ENCODE measurements at regions not wholly inside any gene's neighbourhood (a gene's known extent, or its start where the extent isn't known, plus 50 kb on each side); places are given as distances from the start of the nearest gene placed in this dataset.

DNA sequence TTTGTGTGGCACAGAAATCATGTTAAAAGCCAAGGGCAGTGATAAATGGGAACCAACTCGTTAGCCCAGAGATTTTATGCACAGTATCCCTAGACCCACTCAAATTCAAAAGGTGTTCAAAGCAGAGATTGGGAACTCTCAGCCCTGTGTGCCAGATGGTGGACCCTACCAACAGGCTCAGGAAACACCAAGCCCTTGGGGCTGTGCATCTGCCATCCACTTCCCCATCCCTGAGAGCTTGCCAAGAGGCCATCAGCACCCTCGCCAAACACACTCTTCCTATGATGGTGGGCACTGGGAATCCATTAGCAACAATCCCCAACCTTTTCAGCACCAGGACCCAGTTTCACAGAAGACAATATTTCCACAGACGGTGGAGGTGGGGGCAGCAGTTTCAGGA is 194.2 kb upstream of the NFIA start:
- no peaks in the 10 kb centered on the region for H3F3A ChIP-seq (ENCODE audit: insufficient read depth)
- H3K27ac ChIP-seq (ENCODE audit: low read depth, low read length), result no peak overlapping the region
- H3K9me3 ChIP-seq (ENCODE audit: insufficient read depth, low read length), result no peaks in the 10 kb centered on the region
- no peaks in the 10 kb centered on the region for H3K9me2 ChIP-seq (replicated peaks; ENCODE audit: insufficient read depth, low read length)
- no peak for TF ChIP-seq CTCF (IDR thresholded peaks at IDR 0.05; ENCODE audit: insufficient read depth, low read length, poor library complexity, severe bottlenecking)
- TF ChIP-seq EZH2phosphoT487 (conservative IDR thresholded peaks at IDR 0.05; ENCODE audit: low read length), result no peak
- no peaks in the 10 kb centered on the region for H3K79me2 ChIP-seq (ENCODE audit: insufficient read depth, low read length)
- H4K20me1 ChIP-seq (ENCODE audit: low read depth, low read length), result no peaks in the 10 kb centered on the region
- H3K9ac ChIP-seq (ENCODE audit: low read length), result no peak overlapping the region
- H3K4me2 ChIP-seq (ENCODE audit: low read depth, low read length, poor library complexity, severe bottlenecking), result no peak overlapping the region
- H3K27me3 ChIP-seq (ENCODE audit: low read length), result no peaks in the 10 kb centered on the region
- H2AFZ ChIP-seq (ENCODE audit: low read depth, low read length, severe bottlenecking), result no peak overlapping the region
- H3K36me3 ChIP-seq (ENCODE audit: low read length), result no peaks in the 10 kb centered on the region
- H3K4me3 ChIP-seq (ENCODE audit: insufficient read depth, low read length, poor library complexity, severe bottlenecking), result no peak overlapping the region

GRCh38 chr1:60886793-60887331 is 195.5 kb upstream of the NFIA start:
- Histone ChIP-seq H2AFZ (ENCODE audit: low read depth, low read length, severe bottlenecking) (no peak overlapping the region), H3K4me3 (ENCODE audit: insufficient read depth, low read length, poor library complexity, severe bottlenecking) (no peak overlapping the region), H3K4me2 (ENCODE audit: low read depth, low read length, poor library complexity, severe bottlenecking) (no peak overlapping the region)

GRCh38 chr1:60886090-60886489 is 196.3 kb upstream of the NFIA start:
- no peak overlapping the region for H3K4me3 ChIP-seq (ENCODE audit: insufficient read depth, low read length, poor library complexity, severe bottlenecking)
- H3K36me3 ChIP-seq (ENCODE audit: low read length), result no peaks in the 10 kb centered on the region
- H3K9me3 ChIP-seq (ENCODE audit: insufficient read depth, low read length), result no peaks in the 10 kb centered on the region
- H3K9me2 ChIP-seq (replicated peaks; ENCODE audit: insufficient read depth, low read length), result no peaks in the 10 kb centered on the region
- H3F3A ChIP-seq (ENCODE audit: insufficient read depth), result no peaks in the 10 kb centered on the region
- H3K9ac ChIP-seq (ENCODE audit: low read length), result no peak overlapping the region
- no peak overlapping the region for H2AFZ ChIP-seq (ENCODE audit: low read depth, low read length, severe bottlenecking)
- H3K4me2 ChIP-seq (ENCODE audit: low read depth, low read length, poor library complexity, severe bottlenecking), result no peak overlapping the region
- TF ChIP-seq EZH2phosphoT487 (conservative IDR thresholded peaks at IDR 0.05; ENCODE audit: low read length) (no peak), CTCF (IDR thresholded peaks at IDR 0.05; ENCODE audit: insufficient read depth, low read length, poor library complexity, severe bottlenecking) (no peak)
- no peaks in the 10 kb centered on the region for H4K20me1 ChIP-seq (ENCODE audit: low read depth, low read length)
- no peaks in the 10 kb centered on the region for H3K27me3 ChIP-seq (ENCODE audit: low read length)
- no peak overlapping the region for H3K27ac ChIP-seq (ENCODE audit: low read depth, low read length)
- no peaks in the 10 kb centered on the region for H3K79me2 ChIP-seq (ENCODE audit: insufficient read depth, low read length)

More at GRCh38 chr1:60886793-60887331, 195.5 kb upstream of the NFIA start:
- H3F3A ChIP-seq (ENCODE audit: insufficient read depth), result no peaks in the 10 kb centered on the region
- H3K36me3 ChIP-seq (ENCODE audit: low read length), result no peaks in the 10 kb centered on the region
- no peak overlapping the region for H3K9ac ChIP-seq (ENCODE audit: low read length)
- H3K27me3 ChIP-seq (ENCODE audit: low read length), result no peaks in the 10 kb centered on the region
- no peaks in the 10 kb centered on the region for H3K9me2 ChIP-seq (replicated peaks; ENCODE audit: insufficient read depth, low read length)
- TF ChIP-seq EZH2phosphoT487 (conservative IDR thresholded peaks at IDR 0.05; ENCODE audit: low read length) (no peak), CTCF (IDR thresholded peaks at IDR 0.05; ENCODE audit: insufficient read depth, low read length, poor library complexity, severe bottlenecking) (no peak)
- H3K27ac ChIP-seq (ENCODE audit: low read depth, low read length), result no peak overlapping the region
- no peaks in the 10 kb centered on the region for H3K9me3 ChIP-seq (ENCODE audit: insufficient read depth, low read length)
- H4K20me1 ChIP-seq (ENCODE audit: low read depth, low read length), result no peaks in the 10 kb centered on the region
- no peaks in the 10 kb centered on the region for H3K79me2 ChIP-seq (ENCODE audit: insufficient read depth, low read length)

All from SU-DHL-6 (cell line).